Coronary artery (tissue), 2 donors: ENCODE measurements at regions not wholly inside any gene's neighbourhood (a gene's known extent, or its start where the extent isn't known, plus 50 kb on each side); places are given as distances from the start of the nearest gene placed in this dataset.

Experiments used
- DNase-seq: peaks from one replicate; pipeline ENCODE4 v3.0.0-alpha.2; 2017; ENCODE audit warnings: low spot score
- H3K27ac ChIP-seq, 2 donors: fragments of 200-600 bp; sonication (generic); one replicate each; pipeline ENCODE4 v1.5.1; 2016 to 2019
- H3K4me3 ChIP-seq: fragments of 200-600 bp; sonication (generic); 2 replicates; pipeline ENCODE4 v1.5.1; 2016; ENCODE audit warnings: mild to moderate bottlenecking, moderate library complexity
- TF ChIP-seq, protein P1 (sequence below): fragments of 200-600 bp; sonication (generic); IDR thresholded peaks from one replicate; pipeline ENCODE4 v1.5.1; 2019; ENCODE audit warnings: antibody characterized with exemption

DNA sequence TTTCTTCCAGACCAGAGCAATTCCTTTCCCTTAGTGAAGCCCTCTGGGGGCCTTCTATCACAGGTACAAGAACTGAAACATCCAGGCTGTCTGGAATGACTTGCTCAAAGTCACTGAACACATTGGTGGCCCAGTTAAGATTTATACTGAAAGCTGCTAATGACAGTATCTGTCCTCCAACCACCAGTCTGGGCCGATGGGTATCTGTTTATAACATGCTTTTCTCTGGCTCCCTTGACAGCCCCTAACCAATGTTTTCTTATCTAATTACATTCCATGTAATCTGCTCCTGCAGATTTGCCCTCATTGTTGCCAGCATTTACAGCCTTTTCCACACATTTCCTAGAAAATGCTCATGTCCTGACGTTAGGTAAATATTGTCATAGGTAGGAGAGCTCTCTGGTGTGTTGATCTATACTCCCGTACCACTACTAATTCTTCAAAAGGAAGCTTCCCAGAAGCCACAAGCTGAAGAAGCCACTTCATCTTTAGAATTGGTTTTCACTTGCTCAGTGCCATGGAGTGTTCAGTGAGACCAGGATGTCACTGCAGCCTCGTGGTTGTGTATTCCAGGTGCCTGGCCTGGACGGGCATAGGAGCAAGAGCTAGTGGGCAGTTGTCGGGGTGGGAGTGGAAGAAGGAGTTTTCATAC is 163.9 kb downstream of the TSEN15 start:
- TF ChIP-seq, protein P1, sequence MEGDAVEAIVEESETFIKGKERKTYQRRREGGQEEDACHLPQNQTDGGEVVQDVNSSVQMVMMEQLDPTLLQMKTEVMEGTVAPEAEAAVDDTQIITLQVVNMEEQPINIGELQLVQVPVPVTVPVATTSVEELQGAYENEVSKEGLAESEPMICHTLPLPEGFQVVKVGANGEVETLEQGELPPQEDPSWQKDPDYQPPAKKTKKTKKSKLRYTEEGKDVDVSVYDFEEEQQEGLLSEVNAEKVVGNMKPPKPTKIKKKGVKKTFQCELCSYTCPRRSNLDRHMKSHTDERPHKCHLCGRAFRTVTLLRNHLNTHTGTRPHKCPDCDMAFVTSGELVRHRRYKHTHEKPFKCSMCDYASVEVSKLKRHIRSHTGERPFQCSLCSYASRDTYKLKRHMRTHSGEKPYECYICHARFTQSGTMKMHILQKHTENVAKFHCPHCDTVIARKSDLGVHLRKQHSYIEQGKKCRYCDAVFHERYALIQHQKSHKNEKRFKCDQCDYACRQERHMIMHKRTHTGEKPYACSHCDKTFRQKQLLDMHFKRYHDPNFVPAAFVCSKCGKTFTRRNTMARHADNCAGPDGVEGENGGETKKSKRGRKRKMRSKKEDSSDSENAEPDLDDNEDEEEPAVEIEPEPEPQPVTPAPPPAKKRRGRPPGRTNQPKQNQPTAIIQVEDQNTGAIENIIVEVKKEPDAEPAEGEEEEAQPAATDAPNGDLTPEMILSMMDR, result no peak
- DNase-seq, result no peak
- H3K27ac ChIP-seq, result no peak overlapping the region

DNA sequence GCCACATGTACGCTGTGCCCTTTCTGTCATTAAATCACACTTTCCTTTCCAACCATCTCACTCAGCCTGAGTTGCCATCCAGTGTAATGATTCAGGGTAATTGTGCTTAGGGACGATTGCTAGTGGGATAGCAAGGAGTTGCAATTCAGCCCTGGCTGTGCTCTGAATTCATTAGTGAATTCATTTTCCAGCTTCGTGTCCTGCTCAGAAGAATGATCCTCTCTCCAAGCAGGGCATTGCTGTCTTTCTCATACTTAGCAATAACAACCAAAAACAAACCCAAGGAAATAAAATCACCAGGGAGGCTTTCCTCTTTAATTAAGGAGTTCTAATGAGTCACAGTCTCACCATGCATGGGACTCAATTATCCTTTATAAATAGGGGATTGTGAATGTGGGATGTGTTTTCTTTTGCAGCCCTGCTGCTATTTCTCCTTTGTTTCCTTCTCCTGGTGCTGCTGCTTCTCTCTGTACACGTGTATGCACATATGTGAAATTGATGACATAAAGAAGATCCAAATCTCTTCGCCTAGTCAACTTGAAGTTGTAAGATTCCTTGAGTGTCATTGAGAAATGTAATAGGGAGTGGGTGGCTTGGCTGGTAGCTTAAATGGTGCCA is 167.0 kb downstream of the TSEN15 start:
- TF ChIP-seq, protein P1, result no peak
- H3K27ac ChIP-seq, result no peak overlapping the region
- no peak for DNase-seq
- no peak overlapping the region for H3K4me3 ChIP-seq

More for the DNA sequence above, 163.9 kb downstream of the TSEN15 start:
- H3K4me3 ChIP-seq, result no peak overlapping the region

DNA sequence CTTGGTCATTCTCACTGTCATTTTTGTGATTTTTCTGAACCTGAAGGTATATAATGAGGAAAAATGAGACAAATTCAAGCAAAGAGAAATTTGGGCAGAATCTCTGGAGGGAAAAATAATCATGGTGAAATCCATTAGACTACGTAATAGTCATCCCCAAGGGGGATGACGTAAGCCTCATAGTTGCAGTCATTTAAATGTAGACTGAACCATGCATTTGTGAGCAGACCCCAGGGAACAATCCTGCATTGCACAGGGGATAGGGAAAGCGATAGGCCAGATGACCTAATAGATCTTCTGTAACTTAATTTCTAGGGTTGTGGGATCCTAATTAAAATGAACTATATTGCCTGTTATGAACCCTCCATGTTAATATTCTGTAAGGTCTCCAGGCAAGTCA is 167.4 kb upstream of the C1orf21 start:
- no peak overlapping the region for H3K4me3 ChIP-seq
- no peak for DNase-seq
- H3K27ac ChIP-seq, result no peak overlapping the region
- TF ChIP-seq, protein P1, result no peak

DNA sequence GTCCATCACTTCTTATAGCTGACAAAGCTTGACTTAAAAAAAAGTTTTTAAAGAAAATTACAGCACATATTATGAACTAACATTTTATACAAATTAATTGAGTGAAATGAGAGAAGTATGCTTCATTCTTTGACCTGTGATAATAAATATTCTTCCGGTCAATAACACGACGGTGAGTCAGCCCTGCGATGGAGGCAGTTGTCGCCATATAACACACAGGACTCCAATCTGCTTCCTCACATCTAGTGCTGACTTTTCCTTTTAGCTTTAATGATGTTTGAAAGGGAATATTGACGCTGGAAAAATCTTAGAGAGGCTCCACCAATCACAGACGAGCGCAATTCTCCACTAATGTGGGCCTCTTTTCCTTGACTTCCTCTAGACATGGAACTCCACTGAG is 166.9 kb upstream of the C1orf21 start:
- Histone ChIP-seq H3K4me3 (no peak overlapping the region), H3K27ac (no peak overlapping the region)
- TF ChIP-seq, protein P1, result no peak
- no peak for DNase-seq

DNA sequence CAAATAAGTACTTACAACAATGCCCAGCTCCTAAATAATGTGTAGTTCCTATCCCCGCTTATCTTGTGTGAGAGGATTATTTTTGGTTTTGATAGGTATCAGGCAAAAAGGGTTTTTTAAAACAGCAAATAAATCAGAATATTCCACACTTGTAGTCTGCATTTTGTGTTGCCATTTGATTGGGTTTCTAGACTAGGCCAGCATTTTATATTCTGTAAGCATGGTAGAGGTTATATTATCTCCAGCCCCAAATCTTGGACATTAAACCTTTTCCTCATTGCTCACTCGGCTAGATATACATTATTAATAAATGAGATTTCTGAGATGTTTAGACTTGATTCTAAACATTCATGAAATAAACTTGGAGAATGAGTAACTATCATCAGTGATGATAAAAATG is 165.7 kb upstream of the C1orf21 start:
- Histone ChIP-seq H3K4me3 (no peak overlapping the region), H3K27ac (no peak overlapping the region)
- no peak for DNase-seq
- TF ChIP-seq, protein P1, result no peak

DNA sequence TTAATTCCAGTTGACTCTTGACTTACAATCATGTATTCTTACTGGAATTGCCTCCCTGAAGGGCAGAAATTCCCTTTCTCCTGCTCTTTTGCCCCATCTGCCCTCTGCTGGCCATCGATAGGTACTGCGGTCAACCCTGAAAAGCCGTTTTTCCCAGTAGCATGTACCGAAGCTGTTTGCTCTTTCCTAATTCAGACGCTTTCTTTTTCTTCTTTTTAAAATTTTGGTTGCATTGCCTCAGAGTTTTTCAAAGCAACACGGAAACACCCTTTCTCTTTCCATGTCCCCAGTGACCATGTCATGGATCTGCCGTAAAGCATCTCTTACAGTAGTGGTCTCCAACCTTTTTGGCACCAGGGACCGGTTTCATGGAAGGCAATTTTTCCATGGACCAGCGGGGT is 164.2 kb upstream of the C1orf21 start:
- TF ChIP-seq, protein P1, result peak; percentile 85

DNA sequence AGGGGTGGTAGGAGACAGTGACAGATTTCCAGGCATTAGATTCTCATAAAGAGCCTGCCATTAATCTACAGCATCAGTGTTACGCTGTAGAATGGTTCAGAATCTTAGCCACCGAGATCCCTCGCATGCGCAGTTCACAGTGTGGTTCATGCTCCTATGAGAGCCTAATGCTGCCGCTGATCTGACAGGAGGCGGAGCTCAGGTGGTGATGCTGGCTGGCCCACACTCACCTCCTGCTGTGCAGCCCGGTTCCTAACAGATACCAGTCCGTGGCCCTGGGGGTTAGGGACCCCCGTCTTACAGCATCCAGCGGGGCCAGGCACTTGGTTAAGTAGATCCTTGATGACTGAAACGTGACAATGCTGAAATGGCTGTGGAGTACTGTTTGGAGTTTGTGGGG is 163.6 kb upstream of the C1orf21 start:
- Histone ChIP-seq H3K27ac (no peak overlapping the region), H3K4me3 (peak overlapping the region; percentile 42)
- TF ChIP-seq, protein P1, result no peak
- DNase-seq, result no peak

More for the DNA sequence above, 164.2 kb upstream of the C1orf21 start:
- peak overlapping the region; percentile 42 for H3K4me3 ChIP-seq
- DNase-seq, result no peak
- no peak overlapping the region for H3K27ac ChIP-seq
